ENCODE measurements at regions not wholly inside any gene's neighbourhood (a gene's known extent, or its start where the extent isn't known, plus 50 kb on each side); places are given as distances from the start of the nearest gene placed in this dataset.

DNA sequence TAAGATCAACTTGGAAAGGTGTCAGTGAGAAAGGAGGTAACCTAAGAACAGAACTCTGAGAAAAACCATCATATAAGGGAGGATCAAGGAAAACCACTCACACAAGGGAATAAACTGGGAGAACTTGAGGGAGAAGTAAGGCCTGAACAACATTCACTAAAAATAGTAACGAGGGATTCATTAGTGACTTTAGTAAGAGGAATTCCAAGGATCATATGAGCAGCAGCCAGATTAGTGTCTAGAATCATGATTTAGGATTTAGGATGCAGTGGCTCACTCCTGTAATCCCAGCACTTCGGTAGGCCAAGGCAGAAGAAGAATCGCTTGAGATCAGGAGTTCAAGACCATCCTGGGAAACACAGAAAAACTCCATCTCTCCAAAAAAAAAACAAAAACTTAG is 376.5 kb upstream of the MARCKS start:
- H3K9me3 ChIP-seq (ENCODE audit: low read depth, low read length) = no peaks in the 10 kb centered on the region
- no peak overlapping the region for H3K4me3 ChIP-seq
- H3K36me3 ChIP-seq (ENCODE audit: insufficient read depth, low read length) = no peaks in the 10 kb centered on the region
- DNase-seq (ENCODE audit: low read depth, low spot score) = no peak
- TF ChIP-seq EZH2 (IDR thresholded peaks at IDR 0.05) = no peak
- TF ChIP-seq POLR2AphosphoS5 (IDR thresholded peaks at IDR 0.05; ENCODE audit: borderline replicate concordance, low read depth, low read length) = no peak
- no peak for TF ChIP-seq FOXP2 (optimal IDR thresholded peaks at IDR 0.05; ENCODE audit: control extremely low read depth, extremely low read length, insufficient read depth)
- no peak overlapping the region for H3K27ac ChIP-seq
- H3K9ac ChIP-seq (ENCODE audit: insufficient read length) = no peak overlapping the region

DNA sequence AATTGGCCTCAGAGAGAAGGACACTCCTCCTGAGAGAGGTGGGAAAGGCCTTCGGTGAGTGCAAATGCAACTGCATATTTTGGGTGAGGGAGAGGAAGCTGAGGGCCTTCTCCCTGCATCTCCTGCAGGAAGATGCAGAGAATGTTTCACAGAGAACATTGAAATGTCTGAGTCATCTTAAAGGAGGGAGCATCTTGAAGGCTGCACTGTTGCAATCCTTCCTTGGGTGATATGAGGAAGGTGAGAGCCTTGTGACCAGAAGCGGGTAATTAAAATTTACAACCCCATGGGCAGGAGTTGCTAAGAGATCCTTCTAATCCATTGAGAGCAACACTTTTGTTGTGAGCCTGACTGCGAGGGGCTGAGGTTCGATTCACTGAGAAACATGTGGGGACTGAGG is 375.7 kb upstream of the MARCKS start:
- Histone ChIP-seq H3K36me3 (ENCODE audit: insufficient read depth, low read length) (no peaks in the 10 kb centered on the region), H3K4me3 (no peak overlapping the region), H3K9ac (ENCODE audit: insufficient read length) (no peak overlapping the region), H3K27ac (no peak overlapping the region), H3K9me3 (ENCODE audit: low read depth, low read length) (no peaks in the 10 kb centered on the region)
- no peak for DNase-seq (ENCODE audit: low read depth, low spot score)
- TF ChIP-seq EZH2 (IDR thresholded peaks at IDR 0.05) = no peak

DNA sequence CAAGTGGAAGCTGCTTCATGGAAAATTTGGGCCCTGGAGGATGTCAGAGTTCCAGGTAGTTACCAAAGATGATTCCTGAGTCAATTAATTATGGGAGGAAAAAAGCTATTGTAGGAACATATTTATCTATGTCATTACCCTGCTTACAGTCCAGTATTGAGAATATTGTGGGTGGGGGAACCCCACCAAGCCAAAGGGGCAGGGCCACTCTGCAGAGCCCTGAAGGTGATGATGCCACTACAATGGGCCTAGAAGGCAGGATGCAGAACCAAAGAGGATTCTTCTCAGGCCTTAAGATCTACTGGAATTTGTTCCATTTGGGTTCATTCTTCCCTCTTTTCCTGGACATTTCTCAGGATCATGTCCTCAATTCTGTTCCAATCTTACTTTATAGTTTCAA is 375.2 kb upstream of the MARCKS start:
- H3K9me3 ChIP-seq (ENCODE audit: low read depth, low read length) = no peaks in the 10 kb centered on the region
- H3K9ac ChIP-seq (ENCODE audit: insufficient read length) = no peak overlapping the region
- H3K27ac ChIP-seq = no peak overlapping the region
- no peak overlapping the region for H3K4me3 ChIP-seq
- H3K36me3 ChIP-seq (ENCODE audit: insufficient read depth, low read length) = no peaks in the 10 kb centered on the region
- DNase-seq (ENCODE audit: low read depth, low spot score) = no peak
- TF ChIP-seq POLR2AphosphoS5 (IDR thresholded peaks at IDR 0.05; ENCODE audit: borderline replicate concordance, low read depth, low read length) (no peak), EZH2 (IDR thresholded peaks at IDR 0.05) (no peak), FOXP2 (optimal IDR thresholded peaks at IDR 0.05; ENCODE audit: control extremely low read depth, extremely low read length, insufficient read depth) (no peak)

DNA sequence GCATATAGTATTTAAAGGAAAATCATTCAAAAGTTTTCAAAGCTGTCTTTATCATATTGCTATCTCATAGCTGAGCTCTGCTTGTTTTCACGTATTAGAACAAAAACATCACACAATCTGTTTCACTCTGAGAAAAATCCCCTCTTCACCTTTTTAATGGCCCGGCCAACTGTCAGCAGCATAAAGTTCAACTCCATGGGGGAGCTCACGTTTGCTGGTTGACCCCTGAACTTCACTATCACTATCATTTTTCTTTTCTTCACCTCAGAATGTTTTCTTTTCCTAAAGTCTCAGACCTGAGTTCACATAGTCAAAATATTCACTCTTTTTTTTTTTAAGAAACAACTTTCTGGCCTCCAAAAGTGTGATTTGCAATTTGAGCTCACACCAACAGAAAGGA is 374.4 kb upstream of the MARCKS start:
- Histone ChIP-seq H3K36me3 (ENCODE audit: insufficient read depth, low read length) (no peaks in the 10 kb centered on the region), H3K4me3 (no peak overlapping the region), H3K9ac (ENCODE audit: insufficient read length) (no peak overlapping the region), H3K27ac (no peak overlapping the region), H3K9me3 (ENCODE audit: low read depth, low read length) (no peaks in the 10 kb centered on the region)
- no peak for DNase-seq (ENCODE audit: low read depth, low spot score)
- TF ChIP-seq EZH2 (IDR thresholded peaks at IDR 0.05) = no peak
- TF ChIP-seq POLR2AphosphoS5 (IDR thresholded peaks at IDR 0.05; ENCODE audit: borderline replicate concordance, low read depth, low read length) = no peak
- no peak for TF ChIP-seq FOXP2 (optimal IDR thresholded peaks at IDR 0.05; ENCODE audit: control extremely low read depth, extremely low read length, insufficient read depth)

DNA sequence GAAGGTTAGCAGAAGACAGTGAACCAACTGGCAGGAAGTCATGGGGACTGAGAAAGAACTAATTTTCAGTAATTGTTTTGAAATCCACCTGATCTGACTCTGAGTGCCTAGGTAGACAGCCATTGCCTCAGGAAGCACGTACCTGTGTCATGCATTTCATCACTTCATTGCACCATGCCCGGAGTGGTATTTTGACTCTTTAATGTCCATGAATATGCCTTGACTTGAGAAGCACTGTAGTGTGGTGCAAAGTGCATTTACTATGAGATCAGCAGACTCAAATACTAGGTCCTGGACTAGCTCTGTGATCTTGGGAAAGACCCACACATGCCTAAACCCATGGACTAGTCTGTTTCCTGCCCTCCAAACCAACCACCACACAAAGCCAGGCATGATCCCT is 370.9 kb upstream of the MARCKS start:
- no peak overlapping the region for H3K4me3 ChIP-seq
- no peak for DNase-seq (ENCODE audit: low read depth, low spot score)
- no peak overlapping the region for H3K27ac ChIP-seq
- no peaks in the 10 kb centered on the region for H3K36me3 ChIP-seq (ENCODE audit: insufficient read depth, low read length)
- no peaks in the 10 kb centered on the region for H3K9me3 ChIP-seq (ENCODE audit: low read depth, low read length)
- no peak overlapping the region for H3K9ac ChIP-seq (ENCODE audit: insufficient read length)
- no peak for TF ChIP-seq POLR2AphosphoS5 (IDR thresholded peaks at IDR 0.05; ENCODE audit: borderline replicate concordance, low read depth, low read length)
- no peak for TF ChIP-seq EZH2 (IDR thresholded peaks at IDR 0.05)
- no peak for TF ChIP-seq FOXP2 (optimal IDR thresholded peaks at IDR 0.05; ENCODE audit: control extremely low read depth, extremely low read length, insufficient read depth)

DNA sequence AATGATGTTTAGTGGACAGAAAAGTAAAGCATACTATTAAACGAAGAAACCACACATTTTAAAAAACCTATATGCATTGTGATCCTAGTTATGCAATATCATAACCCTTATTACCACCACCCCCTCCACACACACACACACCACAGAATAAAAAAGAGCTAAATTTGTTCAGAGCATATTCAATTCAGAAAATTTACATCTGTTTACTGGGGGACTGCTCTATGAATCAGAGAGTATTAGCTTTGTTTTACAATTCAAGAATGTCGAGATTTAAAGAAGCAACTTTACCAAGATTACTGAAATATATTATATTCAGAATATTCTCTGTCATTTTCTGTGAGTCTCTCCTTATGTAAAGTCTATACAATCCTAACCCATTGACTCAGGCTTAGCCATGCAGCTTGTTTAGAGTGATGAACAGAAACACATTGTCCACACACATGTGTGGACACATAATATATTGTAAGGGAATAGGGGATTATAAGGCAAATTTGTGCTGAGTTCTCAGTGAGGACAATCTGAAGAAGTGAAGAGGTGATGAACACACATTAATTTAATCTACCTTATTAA is 369.6 kb upstream of the MARCKS start:
- H3K4me3 ChIP-seq = no peak overlapping the region
- no peaks in the 10 kb centered on the region for H3K9me3 ChIP-seq (ENCODE audit: low read depth, low read length)
- no peak overlapping the region for H3K9ac ChIP-seq (ENCODE audit: insufficient read length)
- TF ChIP-seq FOXP2 (optimal IDR thresholded peaks at IDR 0.05; ENCODE audit: control extremely low read depth, extremely low read length, insufficient read depth) = no peak
- TF ChIP-seq POLR2AphosphoS5 (IDR thresholded peaks at IDR 0.05; ENCODE audit: borderline replicate concordance, low read depth, low read length) = no peak
- no peak for TF ChIP-seq EZH2 (IDR thresholded peaks at IDR 0.05)
- no peak for DNase-seq (ENCODE audit: low read depth, low spot score)
- H3K27ac ChIP-seq = no peak overlapping the region
- no peaks in the 10 kb centered on the region for H3K36me3 ChIP-seq (ENCODE audit: insufficient read depth, low read length)

DNA sequence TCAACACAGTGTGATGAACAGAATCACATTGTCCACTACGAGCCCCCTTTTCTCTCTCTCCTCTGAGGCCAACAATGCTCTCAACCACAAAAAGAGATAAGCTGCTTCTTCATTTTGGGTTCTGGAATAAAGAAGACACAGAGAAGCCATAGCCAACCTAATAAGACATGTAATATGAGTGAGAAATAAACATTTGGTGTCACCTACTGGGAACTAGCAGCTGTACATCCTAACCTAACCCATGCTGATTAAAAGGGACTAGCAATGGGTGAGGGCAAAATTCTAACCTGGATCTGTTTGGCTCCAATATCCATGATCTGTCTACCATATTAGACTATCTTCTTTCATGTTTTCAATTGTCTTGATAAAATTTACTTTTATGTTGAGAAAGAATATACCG is 369.1 kb upstream of the MARCKS start:
- Histone ChIP-seq H3K4me3 (no peak overlapping the region), H3K9ac (ENCODE audit: insufficient read length) (no peak overlapping the region), H3K9me3 (ENCODE audit: low read depth, low read length) (no peaks in the 10 kb centered on the region), H3K27ac (no peak overlapping the region), H3K36me3 (ENCODE audit: insufficient read depth, low read length) (no peaks in the 10 kb centered on the region)
- DNase-seq (ENCODE audit: low read depth, low spot score) = no peak
- TF ChIP-seq POLR2AphosphoS5 (IDR thresholded peaks at IDR 0.05; ENCODE audit: borderline replicate concordance, low read depth, low read length) (no peak), EZH2 (IDR thresholded peaks at IDR 0.05) (no peak), FOXP2 (optimal IDR thresholded peaks at IDR 0.05; ENCODE audit: control extremely low read depth, extremely low read length, insufficient read depth) (no peak)

DNA sequence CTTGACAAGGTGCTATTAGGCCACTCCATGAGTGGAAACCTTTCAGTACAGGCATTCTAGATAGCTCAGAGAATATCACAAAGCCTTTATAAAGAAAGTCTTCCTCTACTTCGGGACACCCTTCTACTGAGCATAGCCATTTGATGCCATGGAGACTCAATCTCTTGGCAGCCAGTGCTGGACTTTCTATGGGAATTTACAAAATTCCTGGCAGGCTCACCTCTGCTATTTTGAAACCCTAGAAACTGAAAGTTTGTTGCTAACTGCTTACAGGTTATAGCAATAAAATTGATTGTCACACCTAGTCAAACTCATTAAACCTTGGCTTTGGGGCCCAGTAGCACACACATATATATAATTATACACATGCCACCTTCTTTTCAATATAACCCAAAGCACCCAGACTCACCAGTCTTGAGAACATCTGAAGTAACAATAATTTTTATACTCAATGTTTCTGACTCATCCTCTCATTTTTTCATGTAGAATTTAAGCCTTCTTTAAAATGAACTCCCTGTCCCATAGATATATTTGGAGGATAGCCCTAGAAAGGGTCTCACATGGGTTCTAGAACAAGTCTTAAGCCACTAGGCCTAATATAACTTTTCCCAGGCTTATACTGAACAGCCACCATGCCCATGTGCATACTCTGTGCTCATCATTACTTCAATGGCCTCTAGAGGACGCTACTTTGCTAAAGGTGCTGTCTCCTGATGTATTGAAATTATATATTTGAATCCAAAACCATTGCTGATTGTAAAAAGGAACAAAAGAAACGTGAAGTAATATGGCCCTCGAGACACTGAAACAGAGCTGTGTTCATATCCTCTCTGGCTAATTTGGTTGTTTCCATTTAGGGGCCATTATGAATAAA is 368.1 kb upstream of the MARCKS start:
- DNase-seq (ENCODE audit: low read depth, low spot score) = no peak
- Histone ChIP-seq H3K9me3 (ENCODE audit: low read depth, low read length) (no peaks in the 10 kb centered on the region), H3K27ac (no peak overlapping the region), H3K9ac (ENCODE audit: insufficient read length) (no peak overlapping the region), H3K4me3 (no peak overlapping the region), H3K36me3 (ENCODE audit: insufficient read depth, low read length) (no peaks in the 10 kb centered on the region)
- no peak for TF ChIP-seq POLR2AphosphoS5 (IDR thresholded peaks at IDR 0.05; ENCODE audit: borderline replicate concordance, low read depth, low read length)
- TF ChIP-seq EZH2 (IDR thresholded peaks at IDR 0.05) = no peak
- no peak for TF ChIP-seq FOXP2 (optimal IDR thresholded peaks at IDR 0.05; ENCODE audit: control extremely low read depth, extremely low read length, insufficient read depth)

Data from SK-N-MC (cell line).